ENCODE measurements at regions not wholly inside any gene's neighbourhood (a gene's known extent, or its start where the extent isn't known, plus 50 kb on each side); places are given as distances from the start of the nearest gene placed in this dataset.

GRCh38 chr12:98048326-98048725, 467.1 kb upstream of the TMPO start:
- no peak for TF ChIP-seq CTCF (IDR thresholded peaks at IDR 0.05)
- no peak for TF ChIP-seq POLR2A (IDR thresholded peaks at IDR 0.05)

Data from thyroid gland (tissue), 4 donors.